ENCODE measurements at regions not wholly inside any gene's neighbourhood (a gene's known extent, or its start where the extent isn't known, plus 50 kb on each side); places are given as distances from the start of the nearest gene placed in this dataset.

GRCh38 chr4:151831526-151831925 lies 70.7 kb upstream of the GATB start:
- Histone ChIP-seq H3K36me3 (ENCODE audit: control insufficient read depth, insufficient read depth, low read length) (no peaks in the 10 kb centered on the region), H3K9me3 (no peaks in the 10 kb centered on the region), H3K27me3 (replicated peaks; ENCODE audit: control insufficient read depth, insufficient read depth, low read length) (no peaks in the 10 kb centered on the region), H3K4me3 (ENCODE audit: low read depth, low read length) (no peak overlapping the region), H3K4me1 (no peaks in the 10 kb centered on the region)
- intact Hi-C loops (cut with micrococcal nuclease; ENCODE audit: unreplicated experiment), result no loop called here
- no peaks in the 10 kb centered on the region for H3K4me1 Mint-ChIP-seq (ENCODE audit: low read depth, unreplicated experiment)
- H3K36me3 Mint-ChIP-seq (ENCODE audit: insufficient read depth, unreplicated experiment), result no peaks in the 10 kb centered on the region
- ChIA-PET CTCF (no interaction called here), POLR2A (no interaction called here)
- H3K27me3 Mint-ChIP-seq (ENCODE audit: insufficient read depth, unreplicated experiment), result no peaks in the 10 kb centered on the region
- no TSS peak for BruUV-seq (replicated peaks)
- H3K4me3 Mint-ChIP-seq (ENCODE audit: unreplicated experiment), result no peak overlapping the region
- H3K27ac Mint-ChIP-seq (ENCODE audit: unreplicated experiment), result no peak overlapping the region
- no peak for DNase-seq
- no peak for TF ChIP-seq CTCF (IDR thresholded peaks at IDR 0.05; ENCODE audit: insufficient read depth in 1 of 2, low read depth in 1 of 2, low read length in 1 of 2, severe bottlenecking in 1 of 2, unreplicated experiment in 1 of 2)
- no peaks in the 10 kb centered on the region for H3K9me3 Mint-ChIP-seq (ENCODE audit: unreplicated experiment)

- Histone ChIP-seq H3K9me3 (no peaks in the 10 kb centered on the region), H3K4me3 (ENCODE audit: low read depth, low read length) (no peak overlapping the region), H3K36me3 (ENCODE audit: control insufficient read depth, insufficient read depth, low read length) (no peaks in the 10 kb centered on the region), H3K27me3 (replicated peaks; ENCODE audit: control insufficient read depth, insufficient read depth, low read length) (no peaks in the 10 kb centered on the region), H3K4me1 (no peaks in the 10 kb centered on the region)
- ChIA-PET POLR2A (no interaction called here), CTCF (no interaction called here)
- Mint-ChIP-seq H3K27ac (ENCODE audit: unreplicated experiment) (no peak overlapping the region), H3K9me3 (ENCODE audit: unreplicated experiment) (no peaks in the 10 kb centered on the region), H3K36me3 (ENCODE audit: insufficient read depth, unreplicated experiment) (no peaks in the 10 kb centered on the region), H3K27me3 (ENCODE audit: insufficient read depth, unreplicated experiment) (no peaks in the 10 kb centered on the region), H3K4me3 (ENCODE audit: unreplicated experiment) (no peak overlapping the region), H3K4me1 (ENCODE audit: low read depth, unreplicated experiment) (no peaks in the 10 kb centered on the region)
- intact Hi-C loops (cut with micrococcal nuclease; ENCODE audit: unreplicated experiment), result no loop called here
- no peak for DNase-seq
- no TSS peak for BruUV-seq (replicated peaks)
- TF ChIP-seq CTCF (IDR thresholded peaks at IDR 0.05; ENCODE audit: insufficient read depth in 1 of 2, low read depth in 1 of 2, low read length in 1 of 2, severe bottlenecking in 1 of 2, unreplicated experiment in 1 of 2), result no peak
Measured at GRCh38 chr4:151830168-151830567, 69.4 kb upstream of the GATB start.

- Histone ChIP-seq H3K9me3 (no peaks in the 10 kb centered on the region), H3K4me1 (no peaks in the 10 kb centered on the region), H3K27me3 (replicated peaks; ENCODE audit: control insufficient read depth, insufficient read depth, low read length) (no peaks in the 10 kb centered on the region), H3K4me3 (ENCODE audit: low read depth, low read length) (no peak overlapping the region), H3K36me3 (ENCODE audit: control insufficient read depth, insufficient read depth, low read length) (no peaks in the 10 kb centered on the region)
- TF ChIP-seq CTCF (IDR thresholded peaks at IDR 0.05; ENCODE audit: insufficient read depth in 1 of 2, low read depth in 1 of 2, low read length in 1 of 2, severe bottlenecking in 1 of 2, unreplicated experiment in 1 of 2), result no peak
- Mint-ChIP-seq H3K4me1 (ENCODE audit: low read depth, unreplicated experiment) (no peaks in the 10 kb centered on the region), H3K27me3 (ENCODE audit: insufficient read depth, unreplicated experiment) (no peaks in the 10 kb centered on the region), H3K9me3 (ENCODE audit: unreplicated experiment) (no peaks in the 10 kb centered on the region), H3K36me3 (ENCODE audit: insufficient read depth, unreplicated experiment) (no peaks in the 10 kb centered on the region), H3K4me3 (ENCODE audit: unreplicated experiment) (no peak overlapping the region), H3K27ac (ENCODE audit: unreplicated experiment) (no peak overlapping the region)
- ChIA-PET POLR2A (no interaction called here), CTCF (no interaction called here)
- intact Hi-C loops (cut with micrococcal nuclease; ENCODE audit: unreplicated experiment), result no loop called here
- no TSS peak for BruUV-seq (replicated peaks)
- DNase-seq, result no peak
Measured at GRCh38 chr4:151829309-151829708, 68.5 kb upstream of the GATB start.

Data from Caco-2 (cell line).